ENCODE measurements at regions not wholly inside any gene's neighbourhood (a gene's known extent, or its start where the extent isn't known, plus 50 kb on each side); places are given as distances from the start of the nearest gene placed in this dataset.

DNA sequence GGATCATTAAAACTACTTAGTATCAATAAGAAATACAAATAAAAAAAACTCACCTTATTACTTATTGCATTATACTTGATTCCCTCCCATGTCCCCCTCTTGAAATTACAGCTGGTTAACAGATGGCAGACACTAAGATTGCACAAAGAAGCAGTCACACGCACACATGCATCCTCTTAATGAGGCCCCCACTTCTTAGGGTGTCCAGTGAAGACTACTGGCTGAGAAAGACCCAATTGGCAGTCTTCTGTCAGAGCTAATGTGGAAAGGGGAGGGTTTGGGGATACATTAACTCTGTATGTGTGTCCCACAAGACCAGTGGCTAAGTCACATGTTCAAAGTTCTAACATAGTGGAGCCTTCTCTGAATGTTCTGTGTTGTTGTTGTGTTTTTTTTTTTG lies 210.7 kb downstream of the MTX2 start:
- TF ChIP-seq, protein P1, sequence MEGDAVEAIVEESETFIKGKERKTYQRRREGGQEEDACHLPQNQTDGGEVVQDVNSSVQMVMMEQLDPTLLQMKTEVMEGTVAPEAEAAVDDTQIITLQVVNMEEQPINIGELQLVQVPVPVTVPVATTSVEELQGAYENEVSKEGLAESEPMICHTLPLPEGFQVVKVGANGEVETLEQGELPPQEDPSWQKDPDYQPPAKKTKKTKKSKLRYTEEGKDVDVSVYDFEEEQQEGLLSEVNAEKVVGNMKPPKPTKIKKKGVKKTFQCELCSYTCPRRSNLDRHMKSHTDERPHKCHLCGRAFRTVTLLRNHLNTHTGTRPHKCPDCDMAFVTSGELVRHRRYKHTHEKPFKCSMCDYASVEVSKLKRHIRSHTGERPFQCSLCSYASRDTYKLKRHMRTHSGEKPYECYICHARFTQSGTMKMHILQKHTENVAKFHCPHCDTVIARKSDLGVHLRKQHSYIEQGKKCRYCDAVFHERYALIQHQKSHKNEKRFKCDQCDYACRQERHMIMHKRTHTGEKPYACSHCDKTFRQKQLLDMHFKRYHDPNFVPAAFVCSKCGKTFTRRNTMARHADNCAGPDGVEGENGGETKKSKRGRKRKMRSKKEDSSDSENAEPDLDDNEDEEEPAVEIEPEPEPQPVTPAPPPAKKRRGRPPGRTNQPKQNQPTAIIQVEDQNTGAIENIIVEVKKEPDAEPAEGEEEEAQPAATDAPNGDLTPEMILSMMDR (conservative IDR thresholded peaks at IDR 0.05; ENCODE audit: low read depth, low read length), result no peak
- TF ChIP-seq EZH2 (IDR thresholded peaks at IDR 0.05; ENCODE audit: borderline replicate concordance, low read depth, low read length, poor library complexity, severe bottlenecking), result no peak
